SK-N-SH treated with all-trans-retinoic acid at 6 μM for 48 hours (cell line): ENCODE measurements at regions not wholly inside any gene's neighbourhood (a gene's known extent, or its start where the extent isn't known, plus 50 kb on each side); places are given as distances from the start of the nearest gene placed in this dataset.

Experiments used
- ATAC-seq: fragments of 200-7000 bp; cut with Tn5 transposase; 3 replicates; pipeline ENCODE4 v1.9.1; 2020; ENCODE audit warnings: mild to moderate bottlenecking, moderate library complexity
- ARNTL ChIP-seq: fragments of 450-650 bp; formaldehyde crosslinking; IDR thresholded peaks from 2 replicates; pipeline ENCODE4 v1.5.0; 2020; ENCODE audit warnings: low read depth, mild to moderate bottlenecking, moderate library complexity, borderline replicate concordance
- BACH2 ChIP-seq: fragments of 250-450 bp; sonication (Bioruptor Pico); IDR thresholded peaks from 2 replicates; pipeline ENCODE4 v1.9.0; 2021; ENCODE audit warnings: mild to moderate bottlenecking, borderline replicate concordance
- CSDC2 ChIP-seq: fragments of 250-450 bp; sonication (Bioruptor Pico); IDR thresholded peaks from 2 replicates; pipeline ENCODE4 v1.5.0; 2020; ENCODE audit warnings: mild to moderate bottlenecking, moderate library complexity
- ESRRG ChIP-seq: fragments of 250-450 bp; sonication (Bioruptor Pico); IDR thresholded peaks from 2 replicates; pipeline ENCODE4 v1.6.1; 2021; ENCODE audit warnings: mild to moderate bottlenecking
- ISL1 ChIP-seq: fragments of 250-450 bp; sonication (Bioruptor Pico); IDR thresholded peaks from 2 replicates; pipeline ENCODE4 v2.1.2; 2022; ENCODE audit warnings: mild to moderate bottlenecking, moderate library complexity
- OSR1 ChIP-seq: fragments of 250-450 bp; sonication (Bioruptor Pico); IDR thresholded peaks from 2 replicates; pipeline ENCODE4 v1.8.0; 2022; ENCODE audit warnings: moderate library complexity, mild to moderate bottlenecking, inconsistent platforms
- PPARA ChIP-seq: fragments of 250-450 bp; sonication (Bioruptor Pico); IDR thresholded peaks from 2 replicates; pipeline ENCODE4 v1.5.0; 2020; ENCODE audit warnings: mild to moderate bottlenecking, borderline replicate concordance
- RARB ChIP-seq: fragments of 250-450 bp; sonication (Bioruptor Pico); IDR thresholded peaks from 2 replicates; pipeline ENCODE4 v1.8.0; 2021; ENCODE audit warnings: mild to moderate bottlenecking, moderate library complexity
- SNAI2 ChIP-seq: fragments of 250-450 bp; sonication (Bioruptor Pico); IDR thresholded peaks from 2 replicates; pipeline ENCODE4 v1.5.0; 2020; ENCODE audit warnings: mild to moderate bottlenecking, moderate library complexity
- TCF4 ChIP-seq: fragments of 250-450 bp; sonication (Bioruptor Pico); IDR thresholded peaks from 2 replicates; pipeline ENCODE4 v1.8.0; 2021; ENCODE audit warnings: mild to moderate bottlenecking, moderate library complexity, borderline replicate concordance
- TOX ChIP-seq: fragments of 250-450 bp; sonication (Bioruptor Pico); IDR thresholded peaks from 2 replicates; pipeline ENCODE4 v1.8.0; 2021; ENCODE audit warnings: mild to moderate bottlenecking, moderate library complexity, borderline replicate concordance
- TSHZ2 ChIP-seq: fragments of 250-450 bp; sonication (Bioruptor Pico); IDR thresholded peaks from 2 replicates; pipeline ENCODE4 v1.5.0; 2020; ENCODE audit warnings: mild to moderate bottlenecking, moderate library complexity
- ZC3H10 ChIP-seq: fragments of 250-450 bp; sonication (Bioruptor Pico); IDR thresholded peaks from 2 replicates; pipeline ENCODE4 v1.5.1; 2021; ENCODE audit warnings: mild to moderate bottlenecking, moderate library complexity
- ZFP3 ChIP-seq: fragments of 250-450 bp; sonication (Bioruptor Pico); IDR thresholded peaks from 2 replicates; pipeline ENCODE4 v1.5.0; 2020; ENCODE audit warnings: mild to moderate bottlenecking, moderate library complexity
- ZFP30 ChIP-seq: fragments of 450-650 bp; formaldehyde crosslinking; IDR thresholded peaks from 2 replicates; pipeline ENCODE4 v1.5.0; 2022; ENCODE audit warnings: mild to moderate bottlenecking, moderate library complexity
- ZNF565 ChIP-seq: fragments of 450-650 bp; formaldehyde crosslinking; conservative IDR thresholded peaks from 2 replicates; pipeline ENCODE4 v1.5.0; 2020; ENCODE audit warnings: low read depth, mild to moderate bottlenecking, moderate library complexity
- ZNF70 ChIP-seq: fragments of 450-650 bp; formaldehyde crosslinking; IDR thresholded peaks from 2 replicates; pipeline ENCODE4 v1.5.0; 2020; ENCODE audit warnings: mild to moderate bottlenecking, moderate library complexity
- ZNF8 ChIP-seq: fragments of 450-650 bp; formaldehyde crosslinking; IDR thresholded peaks from 2 replicates; pipeline ENCODE4 v1.5.0; 2020; ENCODE audit warnings: mild to moderate bottlenecking, moderate library complexity
- TF ChIP-seq, protein P1 (sequence below): fragments of 250-450 bp; sonication (Bioruptor Pico); IDR thresholded peaks from 2 replicates; pipeline ENCODE4 v1.8.0; 2021; ENCODE audit warnings: low read depth, mild to moderate bottlenecking, moderate library complexity, borderline replicate concordance

- TF ChIP-seq ZNF70 = no peak
- no peak for TF ChIP-seq OSR1
- no peak for TF ChIP-seq ZFP30
- TF ChIP-seq SNAI2 = no peak
- TF ChIP-seq ARNTL (CRISPR knock-in tag) = no peak
- TF ChIP-seq PPARA (CRISPR knock-in tag) = no peak
- no peak for TF ChIP-seq ZC3H10 (CRISPR knock-in tag)
- no peak for TF ChIP-seq RARB (CRISPR knock-in tag)
- TF ChIP-seq TSHZ2 (CRISPR knock-in tag) = no peak
- no peak for TF ChIP-seq ISL1 (CRISPR knock-in tag)
- no peak for ATAC-seq
Observed at GRCh38 chr2:120448961-120449810, 103.2 kb downstream of the INHBB start.

DNA sequence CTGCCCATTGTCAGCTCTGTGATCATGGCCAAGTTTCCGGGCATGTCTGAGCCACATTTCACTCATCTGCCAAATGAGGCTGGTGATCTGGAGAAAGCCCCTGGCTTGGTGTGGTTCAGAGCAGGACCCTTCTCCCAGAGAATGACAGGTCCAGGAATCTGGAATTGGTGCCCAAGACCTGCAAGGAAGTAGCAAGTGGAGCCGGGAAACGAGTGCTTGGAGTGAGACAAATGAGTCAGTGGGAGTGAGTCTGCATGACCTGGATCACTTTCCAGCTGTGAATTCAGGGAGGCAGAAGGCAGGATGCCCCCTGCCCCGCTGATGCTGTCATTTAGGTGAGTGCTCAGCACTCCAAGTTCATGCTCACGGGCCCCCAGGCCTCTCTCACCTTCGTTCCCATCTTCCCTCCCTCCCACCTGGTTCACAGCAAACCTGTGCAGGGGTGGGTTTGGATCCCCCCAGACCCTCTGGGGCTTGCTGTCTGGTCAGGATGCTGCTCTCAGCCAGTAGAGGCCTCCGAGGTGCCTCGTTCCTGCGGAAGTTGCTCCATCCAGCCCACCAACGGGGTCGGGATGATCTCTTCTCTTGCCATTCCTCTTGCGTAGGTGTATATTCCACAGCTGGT, 104.4 kb downstream of the INHBB start:
- ATAC-seq = no peak
- TF ChIP-seq ZNF8 (CRISPR knock-in tag) = no peak
- TF ChIP-seq TOX (CRISPR knock-in tag) = no peak
- TF ChIP-seq ZFP30 = no peak
- no peak for TF ChIP-seq OSR1
- no peak for TF ChIP-seq ARNTL (CRISPR knock-in tag)
- no peak for TF ChIP-seq ZFP3 (CRISPR knock-in tag)
- no peak for TF ChIP-seq ESRRG (CRISPR knock-in tag)

- TF ChIP-seq ZFP3 (CRISPR knock-in tag) = no peak
- no peak for ATAC-seq
Observed at GRCh38 chr2:120451334-120451733, 105.4 kb downstream of the INHBB start.

- TF ChIP-seq SNAI2 (no peak), ZFP3 (CRISPR knock-in tag) (no peak), ZNF565 (CRISPR knock-in tag) (no peak), TSHZ2 (CRISPR knock-in tag) (no peak), CSDC2 (CRISPR knock-in tag) (no peak), TCF4 (no peak), ISL1 (CRISPR knock-in tag) (no peak), RARB (CRISPR knock-in tag) (no peak), ZC3H10 (CRISPR knock-in tag) (no peak), ZNF8 (CRISPR knock-in tag) (no peak), ESRRG (CRISPR knock-in tag) (no peak), BACH2 (CRISPR knock-in tag) (no peak)
- TF ChIP-seq, protein P1, sequence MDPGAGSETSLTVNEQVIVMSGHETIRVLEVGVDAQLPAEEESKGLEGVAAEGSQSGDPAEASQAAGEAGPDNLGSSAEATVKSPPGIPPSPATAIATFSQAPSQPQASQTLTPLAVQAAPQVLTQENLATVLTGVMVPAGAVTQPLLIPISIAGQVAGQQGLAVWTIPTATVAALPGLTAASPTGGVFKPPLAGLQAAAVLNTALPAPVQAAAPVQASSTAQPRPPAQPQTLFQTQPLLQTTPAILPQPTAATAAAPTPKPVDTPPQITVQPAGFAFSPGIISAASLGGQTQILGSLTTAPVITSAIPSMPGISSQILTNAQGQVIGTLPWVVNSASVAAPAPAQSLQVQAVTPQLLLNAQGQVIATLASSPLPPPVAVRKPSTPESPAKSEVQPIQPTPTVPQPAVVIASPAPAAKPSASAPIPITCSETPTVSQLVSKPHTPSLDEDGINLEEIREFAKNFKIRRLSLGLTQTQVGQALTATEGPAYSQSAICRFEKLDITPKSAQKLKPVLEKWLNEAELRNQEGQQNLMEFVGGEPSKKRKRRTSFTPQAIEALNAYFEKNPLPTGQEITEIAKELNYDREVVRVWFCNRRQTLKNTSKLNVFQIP (CRISPR knock-in tag) = no peak
- no peak for ATAC-seq
Observed at GRCh38 chr2:120452131-120452530, 106.2 kb downstream of the INHBB start.
